CD4-positive, alpha-beta memory T cell (primary cell): ENCODE measurements at regions not wholly inside any gene's neighbourhood (a gene's known extent, or its start where the extent isn't known, plus 50 kb on each side); places are given as distances from the start of the nearest gene placed in this dataset.

ENCODE experiments used
- CTCF ChIA-PET: fragments of 350-600 bp; sonication (Branson Sonifier 250); formaldehyde crosslinking; loops from one replicate; lab custom pipeline; 2021; ENCODE audit warnings: inconsistent platforms; ENCODE audit not compliant: partially characterized antibody; lab: Charles Lee
- POLR2A ChIA-PET: fragments of 350-600 bp; sonication (Branson Sonifier 250); formaldehyde crosslinking; loops from one replicate; lab custom pipeline; 2021; ENCODE audit not compliant: partially characterized antibody; lab: Charles Lee
- DNase-seq, 5 donors: peaks; one replicate each; pipeline versions ENCODE4 v3.0.0 to v3.0.0-alpha.2; 2020 to 2022; ENCODE audit warnings: mixed read lengths in 1 of 5
- H3K27ac ChIP-seq: one replicate; pipeline ENCODE4 v1.7.0; 2013; ENCODE audit warnings: low read depth, low read length
- H3K27me3 ChIP-seq: 2 replicates; pipeline ENCODE4 v1.7.0; 2013; ENCODE audit warnings: mild to moderate bottlenecking, low read length, moderate library complexity; ENCODE audit not compliant: insufficient read depth
- H3K36me3 ChIP-seq: 2 replicates; pipeline ENCODE4 v1.7.0; 2013; ENCODE audit warnings: mild to moderate bottlenecking, low read length, moderate library complexity; ENCODE audit not compliant: insufficient read depth
- H3K4me1 ChIP-seq: 2 replicates; pipeline ENCODE4 v1.7.0; 2013; ENCODE audit warnings: mild to moderate bottlenecking, low read length, moderate library complexity; ENCODE audit not compliant: insufficient read depth
- H3K4me3 ChIP-seq, 2 donors: one replicate each; pipeline ENCODE4 v1.7.0; 2013; ENCODE audit warnings: low read length in 2 of 2, mild to moderate bottlenecking in 1 of 2
- H3K9me3 ChIP-seq, 2 donors: one replicate each; pipeline ENCODE4 v1.7.0; 2013; ENCODE audit warnings: low read length in 2 of 2, control low read depth in 1 of 2; ENCODE audit not compliant: control insufficient read depth in 1 of 2
- H3K27ac Mint-ChIP-seq, 7 donors: one replicate each; pipeline ENCODE4 v1.8.0; 2020 to 2021; ENCODE audit warnings: mixed read lengths in 7 of 7, mild to moderate bottlenecking in 6 of 7, inconsistent platforms in 3 of 7, moderate library complexity in 3 of 7
- H3K27me3 Mint-ChIP-seq, 2 donors: one replicate each; pipeline ENCODE4 v1.8.0; 2020 to 2021; ENCODE audit warnings: mixed read lengths in 2 of 2
- H3K36me3 Mint-ChIP-seq, 2 donors: one replicate each; pipeline ENCODE4 v1.8.0; 2020 to 2021; ENCODE audit warnings: mixed read lengths in 2 of 2, inconsistent platforms in 1 of 2, mild to moderate bottlenecking in 1 of 2
- H3K4me1 Mint-ChIP-seq, 4 donors: one replicate each; pipeline ENCODE4 v1.8.0; 2020 to 2021; ENCODE audit warnings: mixed read lengths in 4 of 4, mild to moderate bottlenecking in 1 of 4
- H3K4me3 Mint-ChIP-seq, 8 donors: one replicate each; pipeline ENCODE4 v1.8.0; 2020 to 2021; ENCODE audit warnings: mixed read lengths in 8 of 8, mild to moderate bottlenecking in 7 of 8, moderate library complexity in 6 of 8, inconsistent platforms in 3 of 8
- H3K9me3 Mint-ChIP-seq, 8 donors: one replicate each; pipeline ENCODE4 v1.8.0; 2020 to 2021; ENCODE audit warnings: mixed read lengths in 8 of 8, mild to moderate bottlenecking in 5 of 8, inconsistent platforms in 3 of 8, moderate library complexity in 1 of 8
- intact Hi-C: fragments of 100-400 bp; cut with micrococcal nuclease; formaldehyde crosslinking; loops from one replicate; pipeline ENCODE4 v1.15.1; 2023

DNA sequence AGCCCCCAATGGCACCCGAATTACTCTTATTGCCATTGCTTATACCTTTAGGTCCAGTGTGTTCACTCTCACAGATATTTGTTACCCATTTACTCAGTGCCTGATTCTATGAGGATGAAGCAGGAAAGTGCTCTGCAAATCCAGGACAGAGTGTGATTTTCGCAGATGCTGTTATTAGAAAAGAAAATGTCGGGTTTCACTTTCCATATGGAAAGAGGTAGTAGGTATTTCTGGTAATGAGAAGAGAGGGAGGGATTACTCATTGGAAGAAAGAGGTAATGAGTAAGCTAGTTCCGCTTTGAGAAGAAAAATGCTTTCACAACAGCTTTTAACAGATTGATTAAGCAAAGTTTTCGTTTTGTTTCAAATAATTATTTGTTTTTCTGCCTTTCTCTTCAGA is 336.3 kb upstream of the CFAP20DC start:
- ChIA-PET CTCF (interaction anchor here (1.2 kb wide), 1 partner anchor 22 kb away, joined by 3 read pairs; no protein-coding TSS in a partner anchor), POLR2A (no interaction called here)
- H3K27me3 Mint-ChIP-seq: no peaks in the 10 kb centered on the region
- H3K9me3 Mint-ChIP-seq: peaks cover 0 to 4% (median 0%) of the 10 kb centered on the region in 8 donors
- no peaks in the 10 kb centered on the region for H3K36me3 Mint-ChIP-seq
- peaks cover 24% of the 10 kb centered on the region for H3K4me1 ChIP-seq
- H3K36me3 ChIP-seq: no peaks in the 10 kb centered on the region
- H3K4me3 ChIP-seq: no peak overlapping the region
- no peaks in the 10 kb centered on the region for H3K9me3 ChIP-seq
- H3K27me3 ChIP-seq: no peaks in the 10 kb centered on the region
- no peak overlapping the region for H3K27ac ChIP-seq
- intact Hi-C loops: loop anchor here (5.0 kb wide), 1 partner anchor 66 kb away; no protein-coding TSS in a partner anchor
- no peak for DNase-seq
- H3K4me1 Mint-ChIP-seq: peaks cover 18 to 40% (median 24%) of the 10 kb centered on the region in 4 donors
- H3K27ac Mint-ChIP-seq: peak overlapping the region in 1 of 7 donors; percentile 5
- H3K4me3 Mint-ChIP-seq: peak overlapping the region in 6 of 8 donors; percentile 1 to 67 (median 44)

DNA sequence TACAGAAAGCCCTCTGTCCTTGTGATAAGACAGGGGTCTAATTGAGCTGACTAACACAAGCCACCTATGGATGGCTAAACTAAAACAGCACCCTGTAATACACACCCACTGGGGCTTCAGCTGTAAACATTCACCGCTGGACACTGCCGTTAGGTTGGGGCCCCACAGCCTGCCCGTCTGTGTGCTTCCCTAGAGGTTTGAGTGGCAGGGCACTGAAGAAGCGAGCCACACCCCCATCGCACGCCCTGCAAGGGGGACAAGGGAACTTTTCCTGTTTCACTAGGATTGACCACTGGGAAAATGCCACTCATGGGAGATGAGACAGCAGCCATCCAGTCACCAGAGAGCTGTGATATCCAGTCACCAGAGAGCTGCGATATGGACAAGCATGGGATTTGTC is 335.7 kb upstream of the CFAP20DC start:
- Histone ChIP-seq H3K27ac (no peak overlapping the region), H3K27me3 (no peaks in the 10 kb centered on the region), H3K36me3 (no peaks in the 10 kb centered on the region), H3K9me3 (no peaks in the 10 kb centered on the region), H3K4me1 (peaks cover 24% of the 10 kb centered on the region), H3K4me3 (no peak overlapping the region)
- DNase-seq: no peak
- ChIA-PET POLR2A (no interaction called here), CTCF (interaction anchor here (1.2 kb wide), 1 partner anchor 23 kb away, joined by 3 read pairs; no protein-coding TSS in a partner anchor)
- H3K9me3 Mint-ChIP-seq: peaks cover 0 to 4% (median 0%) of the 10 kb centered on the region in 8 donors
- H3K27ac Mint-ChIP-seq: no peak overlapping the region
- H3K27me3 Mint-ChIP-seq: no peaks in the 10 kb centered on the region
- H3K4me3 Mint-ChIP-seq: no peak overlapping the region
- no peaks in the 10 kb centered on the region for H3K36me3 Mint-ChIP-seq
- H3K4me1 Mint-ChIP-seq: peaks cover 18 to 40% (median 24%) of the 10 kb centered on the region in 4 donors
- intact Hi-C loops: loop anchor here (5.0 kb wide), 1 partner anchor 67 kb away; no protein-coding TSS in a partner anchor

DNA sequence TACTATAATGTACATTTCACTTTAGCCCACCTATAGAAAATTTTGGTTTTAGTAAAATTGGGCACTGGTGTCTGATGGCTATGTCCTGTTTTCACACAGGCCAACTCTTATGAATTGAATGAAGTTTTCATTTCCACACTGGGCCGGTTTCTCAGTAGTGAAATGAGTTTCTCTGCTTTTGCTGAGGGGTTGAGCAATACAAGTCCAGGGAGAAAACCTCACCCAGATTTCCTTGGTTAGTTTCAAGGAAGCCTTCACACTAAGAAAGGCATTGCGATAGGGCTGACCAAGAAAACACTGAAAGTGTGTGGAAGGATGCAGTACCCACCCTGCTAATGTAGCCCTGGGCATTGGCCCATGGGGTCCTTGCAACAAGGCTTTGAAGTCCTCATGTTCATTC is 331.5 kb upstream of the CFAP20DC start:
- Mint-ChIP-seq H3K27me3 (no peaks in the 10 kb centered on the region), H3K36me3 (no peaks in the 10 kb centered on the region), H3K4me3 (no peak overlapping the region), H3K27ac (no peak overlapping the region), H3K9me3 (no peaks in the 10 kb centered on the region), H3K4me1 (peaks cover 6 to 20% (median 8%) of the 10 kb centered on the region in 4 donors)
- CTCF ChIA-PET: no interaction called here
- Histone ChIP-seq H3K4me3 (no peak overlapping the region), H3K9me3 (no peaks in the 10 kb centered on the region), H3K27me3 (no peaks in the 10 kb centered on the region), H3K36me3 (no peaks in the 10 kb centered on the region), H3K4me1 (peaks cover 4% of the 10 kb centered on the region), H3K27ac (no peak overlapping the region)
- POLR2A ChIA-PET: no interaction called here
- intact Hi-C loops: no loop called here
- DNase-seq: no peak

DNA sequence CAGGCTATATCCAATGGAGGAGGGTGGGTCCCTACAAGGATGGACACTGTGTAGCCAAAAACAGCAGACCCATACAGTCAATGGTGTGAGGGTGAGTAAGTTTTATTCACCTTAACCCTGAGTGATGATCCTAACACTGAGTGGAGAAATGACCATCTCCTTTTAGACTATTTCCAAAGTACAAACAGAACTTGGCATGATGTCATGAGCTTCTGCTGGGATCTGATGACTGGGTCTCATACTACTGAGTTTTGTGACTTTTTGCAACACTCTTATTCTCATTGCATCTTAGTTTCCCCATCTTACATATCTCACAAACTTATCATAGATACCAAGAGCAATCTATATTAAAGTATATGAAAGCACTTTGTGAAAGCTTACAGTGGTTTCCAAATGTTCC is 330.3 kb upstream of the CFAP20DC start:
- H3K4me1 Mint-ChIP-seq: peaks cover 0 to 15% (median 4%) of the 10 kb centered on the region in 4 donors
- intact Hi-C loops: no loop called here
- H3K9me3 Mint-ChIP-seq: no peaks in the 10 kb centered on the region
- H3K36me3 ChIP-seq: no peaks in the 10 kb centered on the region
- H3K27ac Mint-ChIP-seq: no peak overlapping the region
- no peaks in the 10 kb centered on the region for H3K9me3 ChIP-seq
- H3K27me3 ChIP-seq: no peaks in the 10 kb centered on the region
- H3K4me3 ChIP-seq: no peak overlapping the region
- H3K36me3 Mint-ChIP-seq: no peaks in the 10 kb centered on the region
- H3K27ac ChIP-seq: no peak overlapping the region
- ChIA-PET POLR2A (no interaction called here), CTCF (no interaction called here)
- H3K4me3 Mint-ChIP-seq: no peak overlapping the region
- no peaks in the 10 kb centered on the region for H3K27me3 Mint-ChIP-seq
- DNase-seq: no peak
- H3K4me1 ChIP-seq: peaks cover under 1% of the 10 kb centered on the region

DNA sequence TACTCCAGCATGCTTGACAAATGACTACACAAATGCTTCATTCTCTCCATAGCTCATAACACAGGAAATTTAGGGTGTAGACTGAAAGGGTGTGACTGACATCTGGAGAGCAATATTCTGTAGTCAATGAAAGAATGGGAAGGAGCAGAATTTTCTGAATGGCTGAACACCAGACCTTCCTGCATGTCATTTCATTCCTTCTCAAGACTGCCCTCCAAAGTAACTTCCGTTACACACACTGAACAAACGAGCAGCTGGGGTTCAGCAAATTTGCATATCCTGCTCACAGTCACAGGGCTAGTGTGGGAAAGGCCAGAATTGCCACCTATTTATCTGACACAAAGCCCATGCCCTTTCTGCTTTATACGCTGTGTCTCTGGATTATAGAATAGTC is 325.0 kb upstream of the CFAP20DC start:
- Mint-ChIP-seq H3K4me3 (no peak overlapping the region), H3K9me3 (no peaks in the 10 kb centered on the region), H3K4me1 (peaks cover 5 to 7% (median 6%) of the 10 kb centered on the region in 4 donors), H3K27ac (no peak overlapping the region), H3K27me3 (no peaks in the 10 kb centered on the region), H3K36me3 (no peaks in the 10 kb centered on the region)
- peak in 1 of 5 donors; percentile 37 for DNase-seq
- Histone ChIP-seq H3K27ac (no peak overlapping the region), H3K4me3 (no peak overlapping the region), H3K36me3 (no peaks in the 10 kb centered on the region), H3K9me3 (no peaks in the 10 kb centered on the region), H3K27me3 (no peaks in the 10 kb centered on the region), H3K4me1 (peaks cover 9% of the 10 kb centered on the region)
- CTCF ChIA-PET: no interaction called here
- intact Hi-C loops: no loop called here
- POLR2A ChIA-PET: no interaction called here

DNA sequence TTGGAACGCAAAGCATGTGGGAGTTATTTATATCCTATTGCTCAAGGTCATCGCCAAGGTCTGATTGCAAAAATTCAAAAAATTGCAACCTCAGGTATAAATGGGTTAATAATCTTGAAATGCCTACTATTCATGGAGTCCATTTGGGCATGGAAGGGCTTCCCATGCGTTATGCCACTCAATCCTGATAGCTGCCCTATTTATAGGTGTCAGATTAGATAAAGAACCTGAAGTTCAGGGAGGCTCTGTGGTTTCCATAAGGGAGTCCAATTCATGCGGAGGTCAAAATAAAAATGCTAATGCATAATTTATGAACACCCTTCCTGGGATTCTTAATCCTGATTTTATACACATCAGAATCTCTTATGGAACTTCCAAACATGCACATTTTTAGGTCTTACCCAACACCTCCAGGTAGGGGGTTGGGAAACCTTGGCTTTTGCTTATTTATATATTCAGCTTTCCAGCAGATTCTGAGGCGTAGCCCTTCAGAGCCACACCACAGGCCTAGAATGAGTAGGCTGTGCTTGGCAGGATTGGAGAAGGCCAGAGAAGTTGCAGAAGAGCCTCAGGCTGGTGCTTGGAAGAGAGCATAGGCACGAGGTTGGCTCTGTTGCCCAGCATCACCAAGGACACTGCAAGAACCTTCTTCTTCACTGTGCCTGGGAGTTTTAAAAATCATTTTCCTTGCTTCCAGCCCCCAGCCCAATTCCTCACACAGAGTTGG is 324.4 kb upstream of the CFAP20DC start:
- H3K9me3 Mint-ChIP-seq: no peaks in the 10 kb centered on the region
- peaks cover 9% of the 10 kb centered on the region for H3K4me1 ChIP-seq
- no peak overlapping the region for H3K4me3 Mint-ChIP-seq
- H3K4me1 Mint-ChIP-seq: peaks cover 6 to 8% (median 7%) of the 10 kb centered on the region in 4 donors
- H3K27ac ChIP-seq: no peak overlapping the region
- H3K27me3 Mint-ChIP-seq: no peaks in the 10 kb centered on the region
- no peak overlapping the region for H3K4me3 ChIP-seq
- H3K36me3 Mint-ChIP-seq: no peaks in the 10 kb centered on the region
- H3K27me3 ChIP-seq: no peaks in the 10 kb centered on the region
- H3K36me3 ChIP-seq: no peaks in the 10 kb centered on the region
- no peak for DNase-seq
- intact Hi-C loops: no loop called here
- CTCF ChIA-PET: no interaction called here
- POLR2A ChIA-PET: no interaction called here
- H3K27ac Mint-ChIP-seq: no peak overlapping the region
- H3K9me3 ChIP-seq: no peaks in the 10 kb centered on the region

DNA sequence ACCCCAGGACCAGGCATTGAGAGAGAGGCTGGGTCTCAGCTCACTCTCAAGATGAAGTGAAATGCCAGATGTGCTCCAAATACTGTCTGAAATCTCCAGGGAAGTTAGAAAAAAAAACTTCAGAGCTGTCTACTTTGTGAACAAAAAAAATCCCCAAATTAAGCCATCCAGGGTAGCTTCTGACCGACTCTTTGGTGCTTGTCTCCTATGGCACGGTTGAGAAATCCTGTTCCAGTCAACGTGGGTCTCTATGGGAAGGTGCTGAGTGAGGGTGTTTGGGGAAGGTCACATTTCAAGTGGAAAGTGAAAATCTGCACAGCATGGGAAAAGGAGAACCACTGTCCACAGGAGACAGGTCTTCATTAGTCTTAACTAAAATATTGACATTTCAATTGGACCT is 322.5 kb upstream of the CFAP20DC start:
- H3K36me3 Mint-ChIP-seq: no peaks in the 10 kb centered on the region
- Histone ChIP-seq H3K4me3 (no peak overlapping the region), H3K9me3 (no peaks in the 10 kb centered on the region), H3K27me3 (no peaks in the 10 kb centered on the region), H3K4me1 (peaks cover 9% of the 10 kb centered on the region), H3K36me3 (no peaks in the 10 kb centered on the region), H3K27ac (no peak overlapping the region)
- no peak overlapping the region for H3K4me3 Mint-ChIP-seq
- H3K27me3 Mint-ChIP-seq: no peaks in the 10 kb centered on the region
- ChIA-PET POLR2A (no interaction called here), CTCF (no interaction called here)
- no peaks in the 10 kb centered on the region for H3K9me3 Mint-ChIP-seq
- H3K27ac Mint-ChIP-seq: no peak overlapping the region
- peaks cover 6 to 9% (median 7%) of the 10 kb centered on the region in 4 donors for H3K4me1 Mint-ChIP-seq
- no peak for DNase-seq
- intact Hi-C loops: no loop called here
